HG03025 (cell line): ENCODE measurements at regions not wholly inside any gene's neighbourhood (a gene's known extent, or its start where the extent isn't known, plus 50 kb on each side); places are given as distances from the start of the nearest gene placed in this dataset.
A peak's percentile ranks its signal among the peaks of the same experiment; 100 is the strongest.
"Not testable (repeated sequence)": the region's sequence is repeated elsewhere in the genome, so short reads cannot be mapped to it uniquely, and the experiment has no call there.

ENCODE experiments used
- ATAC-seq: cut with Tn5 transposase; IDR thresholded peaks from one replicate; pipeline ENCODE4 v1.9.1; 2021; ENCODE audit warnings: mild to moderate bottlenecking, moderate library complexity; ENCODE audit not compliant: unreplicated experiment, low FRiP score

DNA sequence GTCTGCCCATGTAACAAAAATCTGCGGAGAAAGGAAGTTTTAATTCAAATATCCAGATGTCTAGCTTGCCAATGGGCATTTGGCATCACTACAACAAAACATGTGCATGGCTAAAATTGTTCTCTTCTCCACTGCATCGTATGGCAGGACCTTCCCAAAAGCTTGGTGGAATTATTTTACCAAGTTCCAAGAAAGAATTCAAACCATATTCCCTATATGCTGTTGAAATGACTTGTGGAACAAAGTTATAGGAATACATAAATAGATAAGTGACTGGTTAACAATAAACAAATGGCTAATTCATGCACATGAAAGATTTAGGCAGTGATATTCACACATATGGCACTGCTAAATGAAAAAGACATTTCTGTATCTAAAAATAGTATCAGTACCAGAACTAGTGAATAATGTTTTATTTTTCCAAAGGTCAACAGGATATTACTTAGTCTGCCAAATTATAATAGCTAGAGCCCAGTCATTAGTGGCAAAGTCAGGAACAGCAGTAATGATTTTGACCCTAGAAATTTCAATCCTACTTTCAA is 425.4 kb upstream of the VRK2 start:
- ATAC-seq, result no peak

DNA sequence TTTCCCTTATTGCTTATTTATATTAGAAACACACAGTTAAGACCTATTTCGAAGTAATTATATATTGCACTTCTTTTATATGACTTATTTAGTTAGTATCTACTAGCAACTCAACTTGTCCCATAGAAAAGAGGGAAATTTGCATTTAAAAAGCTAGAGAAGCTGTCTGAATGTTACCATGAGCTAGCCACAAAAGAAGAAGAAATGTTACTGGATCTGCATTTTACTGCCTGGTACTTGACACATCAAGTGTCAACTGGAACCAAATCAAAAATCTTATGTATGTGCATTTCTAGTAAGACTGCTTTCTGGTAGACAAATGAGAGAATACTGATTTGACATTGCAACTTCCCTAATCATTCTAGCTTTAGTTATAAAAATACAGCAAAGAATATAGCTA is 424.6 kb upstream of the VRK2 start:
- no peak for ATAC-seq

DNA sequence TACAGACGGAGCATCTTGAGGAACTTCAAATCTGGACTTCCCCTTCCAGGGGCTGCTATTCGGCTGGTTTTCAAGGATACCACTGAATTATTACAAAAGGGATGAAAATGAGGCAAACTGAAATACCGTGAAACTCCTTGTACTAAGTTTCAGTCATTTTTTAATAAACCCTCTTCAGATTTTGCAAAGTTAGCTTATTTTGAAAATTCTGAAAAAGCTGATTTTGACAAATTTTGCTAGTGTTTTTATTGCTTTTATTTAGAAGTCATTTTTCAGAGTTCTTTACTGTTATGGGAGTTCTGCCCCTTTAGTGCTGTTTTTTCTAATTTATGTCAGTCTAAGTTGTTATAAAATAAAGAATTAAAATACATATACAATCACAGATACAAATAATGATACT is 390.4 kb upstream of the VRK2 start:
- ATAC-seq, result no peak

DNA sequence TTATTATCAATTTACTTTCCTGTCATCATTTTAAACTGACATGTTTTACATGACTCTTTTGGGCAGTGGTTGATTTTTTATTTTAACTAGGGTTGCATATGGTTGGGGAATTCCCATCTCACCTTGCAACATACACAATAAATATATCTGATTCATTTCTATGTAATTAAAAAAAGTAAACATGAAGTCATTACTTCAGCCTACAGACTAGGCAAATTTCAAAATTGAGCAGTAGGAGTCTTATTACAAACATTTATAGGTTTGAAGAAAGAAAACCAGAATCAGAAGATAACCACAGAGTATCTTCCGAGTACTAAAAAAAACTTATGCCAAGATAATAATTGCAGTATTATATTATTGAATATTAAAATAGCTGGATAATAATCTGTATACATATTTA is 377.0 kb upstream of the VRK2 start:
- ATAC-seq, result no peak

DNA sequence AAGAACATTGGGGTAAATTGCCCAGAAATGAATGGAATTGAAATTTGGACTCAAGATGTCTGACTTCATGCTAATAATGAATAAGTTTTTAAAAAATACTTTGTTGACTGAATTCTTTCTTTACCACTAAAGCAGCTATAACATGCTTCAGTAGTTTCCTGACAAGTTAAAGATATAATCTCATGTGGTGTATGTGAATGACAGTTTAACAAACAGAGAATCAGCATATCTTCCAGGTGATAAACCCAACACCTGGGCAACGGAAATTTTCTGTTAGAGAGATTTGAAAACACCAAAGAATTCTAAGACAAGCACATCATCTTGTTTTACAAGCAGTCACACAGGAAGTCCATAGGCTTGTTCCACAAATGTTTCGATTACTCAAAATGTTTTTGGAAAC is 372.6 kb upstream of the VRK2 start:
- no peak for ATAC-seq

DNA sequence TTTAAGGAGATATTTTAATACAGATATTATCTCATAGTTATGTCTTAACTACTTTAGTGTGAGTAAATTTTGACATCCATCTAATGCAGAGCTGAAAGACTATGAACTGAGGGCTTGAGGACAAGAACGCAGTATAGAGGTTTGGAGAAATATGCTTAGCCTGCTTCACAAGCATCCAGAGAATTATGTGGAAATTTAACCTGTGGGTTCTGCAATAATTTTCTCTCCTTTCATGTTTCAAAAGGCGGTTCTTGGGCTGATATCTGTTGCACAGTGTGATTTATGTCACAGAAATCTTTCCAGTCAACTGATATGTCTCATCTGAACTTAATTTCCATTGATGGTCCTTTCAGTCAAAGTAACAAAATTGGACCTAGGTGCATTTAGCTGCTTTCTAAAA is 371.9 kb upstream of the VRK2 start:
- no peak for ATAC-seq

DNA sequence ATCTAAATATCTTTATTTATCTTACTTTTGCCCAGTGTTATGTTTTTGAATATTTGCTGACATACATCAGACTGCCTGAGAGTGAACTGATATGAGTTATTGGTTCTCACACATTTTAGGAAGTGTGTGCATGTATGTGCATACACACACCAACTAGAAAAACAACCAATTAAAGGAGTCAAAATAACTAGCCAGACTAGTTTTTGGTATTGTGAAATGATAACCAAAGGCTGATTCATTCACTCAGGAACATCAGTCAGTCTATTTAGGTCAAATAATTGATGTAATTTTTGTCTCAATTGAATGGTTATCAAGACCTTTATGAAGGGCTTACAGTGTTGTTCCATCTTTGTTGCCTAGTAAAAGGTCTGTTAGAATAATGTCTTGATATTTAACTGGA is 369.3 kb upstream of the VRK2 start:
- no peak for ATAC-seq

DNA sequence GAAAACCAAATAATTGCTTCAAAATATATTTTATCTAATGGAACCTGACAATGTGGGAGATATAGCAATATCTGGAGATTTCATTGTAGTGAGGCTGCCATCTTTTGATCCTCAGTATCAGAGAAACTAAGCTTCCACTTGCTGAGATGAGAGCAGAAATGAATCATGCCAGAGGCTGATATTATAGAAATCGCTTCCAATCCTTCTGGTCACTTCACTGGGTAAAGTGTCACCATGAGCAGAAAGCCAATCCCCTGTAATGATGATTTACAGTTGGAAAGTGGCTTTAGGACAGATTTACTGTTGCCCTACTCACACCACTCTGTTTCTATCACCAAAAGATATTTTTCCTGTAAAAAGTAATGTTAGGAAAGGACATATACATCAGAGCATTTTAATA is 365.0 kb upstream of the VRK2 start:
- no peak for ATAC-seq

DNA sequence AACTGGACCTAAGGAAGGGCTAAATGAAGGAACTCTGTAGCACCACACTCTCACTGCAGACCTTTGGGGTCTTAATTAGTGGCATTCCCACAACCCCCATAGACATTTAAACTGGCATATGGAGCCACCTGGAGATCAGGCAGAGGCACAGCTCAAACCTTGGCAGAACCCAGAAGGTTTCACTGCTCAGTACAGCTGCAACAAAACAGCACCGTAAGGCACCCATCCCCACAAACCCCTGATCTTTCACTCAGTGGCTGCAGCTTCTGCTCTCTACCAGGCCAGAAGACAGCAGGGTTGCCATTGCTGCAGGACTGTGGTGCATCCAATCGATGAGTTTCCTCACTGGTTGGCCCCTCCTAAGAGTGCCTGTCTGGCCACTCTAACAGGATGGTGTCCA is 361.6 kb upstream of the VRK2 start:
- ATAC-seq, result no peak

DNA sequence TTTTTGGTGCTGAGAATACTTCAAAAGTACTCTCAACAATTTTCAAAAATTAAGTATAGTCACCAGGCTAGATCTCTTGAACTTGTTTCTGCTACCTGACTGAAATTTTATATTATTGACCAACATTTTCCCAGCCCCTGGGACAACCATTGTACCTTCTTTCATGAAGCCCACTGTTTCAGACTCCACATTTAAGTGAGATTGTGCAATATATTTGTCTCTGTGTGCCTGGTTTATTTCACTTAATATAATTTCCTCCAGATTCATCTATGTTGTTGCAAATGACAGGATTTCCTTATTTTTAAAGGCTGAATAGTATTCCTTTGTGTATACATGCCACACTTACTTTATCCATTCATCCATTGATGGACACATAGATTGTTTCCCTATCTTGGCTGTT is 354.2 kb upstream of the VRK2 start:
- ATAC-seq, result no peak

DNA sequence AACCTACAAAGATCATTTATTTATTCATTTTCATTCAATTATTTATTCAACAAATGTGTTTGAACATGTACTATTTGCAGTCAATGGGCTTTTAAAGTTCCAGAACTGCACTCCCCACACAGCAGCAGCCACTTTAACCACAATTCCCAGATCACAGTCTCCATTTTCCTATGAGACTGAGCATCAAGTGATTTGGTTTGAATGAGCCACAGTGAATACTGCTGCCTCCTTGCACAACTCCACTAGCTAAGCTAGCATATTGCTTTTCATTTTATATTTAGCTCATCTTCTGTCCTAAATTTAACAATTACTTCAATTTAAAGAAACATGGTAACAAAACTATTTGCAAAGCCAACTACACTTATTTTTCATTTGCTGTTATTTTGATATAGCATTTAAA is 353.4 kb upstream of the VRK2 start:
- ATAC-seq, result no peak

DNA sequence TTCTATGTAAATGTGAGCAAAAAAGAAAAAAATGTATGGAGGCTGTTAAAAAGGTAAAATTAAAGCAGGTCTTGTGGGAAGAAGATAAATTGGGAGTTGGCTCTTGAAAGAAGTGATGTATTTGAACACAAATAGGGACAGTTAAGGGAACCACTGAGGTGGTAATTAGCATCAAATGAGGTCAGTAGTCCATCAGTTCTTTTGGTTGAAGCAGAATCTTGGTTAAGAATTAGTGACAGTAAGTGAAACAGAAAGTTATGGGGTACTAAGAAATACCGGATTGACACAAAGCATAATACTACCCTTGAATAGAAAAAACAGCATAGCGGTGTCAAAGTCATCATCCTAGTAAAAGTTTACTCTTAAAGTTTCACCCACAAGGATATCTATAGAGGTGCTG is 352.6 kb upstream of the VRK2 start:
- ATAC-seq, result no peak

DNA sequence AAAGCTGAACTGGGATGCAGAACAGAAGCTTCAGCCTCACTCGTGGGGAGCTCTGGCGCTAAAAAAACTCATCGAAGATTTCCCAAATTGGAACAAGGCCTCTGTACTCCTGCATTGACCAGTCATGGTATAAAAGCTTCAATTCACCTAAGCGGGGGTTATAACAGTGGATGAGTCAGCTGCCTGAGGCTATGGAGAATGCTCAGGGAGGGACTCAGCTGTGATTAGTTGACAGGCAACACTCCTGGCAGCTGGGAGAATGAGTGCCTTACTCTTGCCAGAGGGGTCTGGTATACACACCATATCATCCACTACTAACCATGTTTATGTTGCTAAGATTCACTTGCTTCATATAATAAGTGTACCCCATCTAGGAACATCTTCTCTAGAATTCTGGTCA is 350.6 kb upstream of the VRK2 start:
- ATAC-seq, result no peak

DNA sequence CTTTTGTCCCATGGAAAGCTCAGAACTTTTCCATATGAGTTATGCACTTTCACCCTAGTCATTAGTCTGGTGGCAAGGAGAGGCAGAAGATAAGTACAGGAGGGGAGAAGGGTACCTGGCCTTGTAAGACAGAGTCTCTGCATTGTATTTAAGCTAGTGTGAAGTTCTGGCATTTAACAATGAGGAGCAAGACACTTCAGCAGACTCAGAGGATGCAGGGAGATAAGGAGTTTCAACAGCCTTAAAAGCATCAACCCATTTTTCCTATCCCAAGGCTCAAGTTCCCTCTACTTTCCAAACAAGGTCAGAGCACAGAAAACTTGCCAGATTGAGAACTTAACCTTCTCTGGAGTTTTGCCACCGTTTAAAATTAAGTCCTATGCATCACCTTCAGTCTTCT is 348.2 kb upstream of the VRK2 start:
- ATAC-seq, result no peak

DNA sequence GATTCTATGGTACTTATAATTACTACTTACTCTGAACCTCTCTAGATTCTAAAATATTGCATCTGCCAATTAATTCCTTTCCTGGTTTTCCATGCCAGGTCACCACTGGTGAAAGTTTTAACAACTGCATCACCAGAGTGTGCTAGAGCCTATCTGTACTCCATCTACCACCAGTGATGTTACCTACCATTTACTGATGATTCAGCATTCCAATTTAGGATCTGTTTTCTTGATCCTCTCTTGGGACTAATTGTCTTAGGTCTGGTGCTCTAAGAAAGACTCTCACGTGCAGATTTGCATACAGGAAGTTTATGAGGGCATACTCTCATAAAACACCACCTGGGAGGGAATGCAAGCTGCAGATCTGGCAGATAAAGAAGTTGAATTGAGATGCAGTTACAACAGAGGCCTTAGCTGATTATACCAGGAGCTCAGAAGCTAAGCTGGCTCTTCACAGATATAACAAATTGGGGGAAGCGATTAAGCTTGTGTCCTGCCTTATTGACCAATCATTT is 347.6 kb upstream of the VRK2 start:
- ATAC-seq, result no peak

DNA sequence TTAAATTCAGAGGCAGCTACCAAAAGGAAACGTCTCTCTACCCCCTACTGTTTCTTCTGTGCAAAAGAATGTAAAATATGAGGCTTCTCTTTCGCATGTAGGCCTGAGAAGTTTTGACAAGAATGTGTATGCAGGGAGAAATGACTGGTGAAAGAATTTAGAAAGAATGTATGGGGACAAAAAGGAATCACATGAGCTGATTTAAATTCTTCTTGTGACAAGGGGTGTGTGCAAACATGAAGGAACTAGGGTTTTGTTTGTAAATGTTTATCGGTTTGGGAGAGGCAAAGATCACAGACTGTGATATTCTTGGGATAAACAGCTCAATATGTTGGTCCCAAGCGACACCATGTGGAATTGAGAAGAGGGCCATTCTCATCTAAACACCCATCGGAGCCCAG is 345.2 kb upstream of the VRK2 start:
- ATAC-seq, result no peak

DNA sequence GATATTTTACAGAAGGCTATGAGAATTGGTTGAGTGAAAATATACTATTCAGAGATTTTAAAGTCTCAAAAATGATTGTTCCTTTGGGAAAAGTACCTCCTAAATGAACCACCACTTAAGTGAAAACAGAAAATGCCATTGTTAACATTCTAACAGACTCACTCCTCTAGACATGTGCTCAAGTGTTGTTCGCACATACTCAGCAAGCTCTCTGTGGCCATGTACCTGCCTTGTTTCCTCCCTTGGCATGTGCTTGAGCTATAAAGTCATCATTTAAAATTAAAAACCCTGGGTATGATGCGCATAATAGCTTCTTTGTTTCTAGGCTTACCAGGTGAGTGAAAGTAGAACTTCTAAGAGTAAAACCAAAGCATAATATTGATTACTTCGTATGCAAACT is 343.2 kb upstream of the VRK2 start:
- no peak for ATAC-seq

DNA sequence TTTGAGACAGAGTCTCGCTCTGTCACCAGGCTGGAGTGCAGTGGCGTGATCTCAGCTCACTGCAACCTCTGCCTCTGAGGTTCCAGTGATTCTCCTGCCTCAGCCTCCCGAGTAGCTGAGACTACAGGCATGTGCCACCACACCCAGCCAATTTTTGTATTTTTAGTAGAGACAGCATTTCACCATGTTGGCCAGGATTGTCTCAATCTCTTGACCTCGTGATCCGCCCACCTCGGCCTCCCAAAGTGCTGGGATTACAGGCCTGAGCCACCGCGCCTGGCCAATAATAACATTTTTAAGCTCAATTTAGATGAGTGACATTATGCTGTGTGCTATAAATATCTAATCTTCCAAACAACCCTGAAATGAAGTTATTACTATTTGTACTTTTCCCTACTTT is 338.8 kb upstream of the VRK2 start:
- not testable (repeated sequence) for ATAC-seq

DNA sequence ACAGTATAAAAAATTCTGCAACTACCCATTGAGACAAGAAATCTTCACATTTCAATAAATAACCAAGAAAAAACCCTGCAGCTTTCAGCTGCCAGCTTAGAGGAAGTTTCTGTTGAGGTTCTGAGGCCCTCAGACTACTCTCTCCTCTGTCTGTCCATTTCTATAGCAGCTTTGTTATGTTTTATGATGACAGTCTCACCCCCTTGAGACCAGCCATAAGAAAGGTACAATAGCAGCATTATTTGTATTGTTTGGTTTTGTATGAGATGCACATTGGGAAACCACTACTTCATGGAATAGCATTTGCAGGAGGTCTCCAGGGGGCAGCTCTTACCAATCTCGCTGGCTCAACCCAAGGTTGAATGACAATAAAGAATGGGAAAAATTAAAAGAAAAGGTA is 334.6 kb upstream of the VRK2 start:
- no peak for ATAC-seq

DNA sequence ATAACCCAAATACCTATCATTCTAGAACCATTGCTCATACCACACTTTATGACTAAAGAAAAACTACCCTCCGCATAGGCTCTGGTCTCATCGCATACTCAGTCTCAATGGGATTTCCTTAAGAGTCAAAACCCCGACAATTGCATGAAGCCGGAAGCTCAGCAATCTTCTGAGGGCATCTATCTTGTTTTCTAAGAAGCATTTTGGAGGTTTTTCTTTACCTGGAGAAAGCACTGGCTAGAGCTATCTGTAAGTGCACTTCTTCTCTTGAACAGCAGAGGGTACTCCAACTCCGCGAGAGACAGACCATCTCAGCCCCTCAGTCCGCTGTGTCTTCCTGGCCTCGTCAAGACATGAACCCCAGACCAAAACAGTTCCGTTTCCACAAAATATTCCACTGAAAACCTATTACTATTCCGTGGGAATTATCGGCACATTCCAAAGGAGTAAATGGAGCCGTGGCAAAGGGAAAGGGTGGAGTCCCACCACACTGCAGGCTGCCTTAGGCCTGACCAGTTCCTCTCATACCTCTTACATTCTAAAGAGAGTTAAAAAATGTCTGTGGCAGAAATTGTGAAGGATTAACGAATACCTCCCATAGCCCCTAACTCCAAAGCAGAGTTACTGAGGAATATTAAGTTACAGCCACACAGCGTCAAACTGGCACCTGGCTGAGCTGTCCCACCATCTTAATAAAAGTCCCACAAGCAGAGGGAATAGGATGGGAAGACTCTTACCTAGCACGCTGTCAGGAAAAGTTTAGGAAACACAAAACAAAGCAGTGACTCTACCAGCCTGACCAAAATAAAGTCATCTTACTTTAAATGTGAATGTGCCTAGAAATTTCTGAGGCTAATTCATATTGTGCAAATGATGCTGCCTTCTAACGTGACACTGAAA is 325.6 kb upstream of the VRK2 start:
- ATAC-seq, result peak; percentile 99

DNA sequence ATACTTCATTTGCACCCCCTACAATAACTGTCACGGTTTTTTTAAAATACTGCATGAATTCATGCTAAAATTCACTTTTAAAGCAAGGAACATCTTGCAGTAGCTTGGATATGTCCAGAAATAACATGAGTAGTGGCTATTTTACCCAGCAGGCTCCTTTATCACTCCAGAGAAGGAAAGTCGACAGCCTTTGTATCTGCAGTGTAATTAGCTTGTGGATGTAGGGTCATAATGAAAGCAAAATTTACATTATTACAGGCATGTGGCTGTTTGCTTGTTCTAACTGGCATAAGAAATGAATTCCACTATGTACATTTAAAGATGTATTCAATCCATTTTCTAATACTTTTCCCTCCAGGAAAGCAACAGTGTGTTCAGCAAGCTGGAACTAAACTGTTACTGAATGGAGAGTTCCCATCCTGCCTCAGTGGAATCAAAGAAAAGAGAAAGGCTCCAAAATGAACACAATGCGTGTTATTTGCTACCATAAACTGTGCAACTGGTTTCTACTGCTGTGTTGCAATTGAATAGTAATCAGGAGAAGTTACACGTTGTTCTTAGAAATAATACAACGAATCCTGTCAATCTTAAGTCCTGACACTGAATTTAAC is 321.2 kb upstream of the VRK2 start:
- no peak for ATAC-seq

DNA sequence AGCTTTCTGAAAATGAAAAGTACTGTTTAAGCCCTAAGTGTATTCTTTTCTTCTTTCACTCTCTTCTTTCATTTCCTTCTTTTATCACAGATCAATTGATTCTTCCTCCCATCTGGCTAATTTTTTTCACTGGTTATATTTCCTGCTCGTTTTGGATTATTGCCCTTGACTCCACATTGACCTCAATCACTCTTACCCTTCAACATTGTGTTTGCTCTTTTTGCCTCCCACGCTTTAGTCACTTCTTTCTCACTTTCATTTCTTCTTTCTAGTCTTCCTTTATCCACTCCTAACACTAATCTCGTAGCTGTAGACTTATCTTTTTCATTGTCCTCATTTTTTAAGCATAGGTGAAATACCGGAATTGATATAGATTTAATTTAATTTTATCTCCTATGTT is 320.3 kb upstream of the VRK2 start:
- peak; percentile 61 for ATAC-seq
